AG04450 (cell line): ENCODE measurements at regions not wholly inside any gene's neighbourhood (a gene's known extent, or its start where the extent isn't known, plus 50 kb on each side); places are given as distances from the start of the nearest gene placed in this dataset.

Experiments used
- CTCF ChIA-PET: fragments of 300-600, 350-600 bp; formaldehyde crosslinking; extraction: SDS; loops from one replicate; lab custom pipeline; 2022; ENCODE audit warnings: antibody characterized with exemption, inconsistent platforms; lab: Charles Lee
- POLR2A ChIA-PET: fragments of 350-600 bp; formaldehyde crosslinking; extraction: SDS; loops from one replicate; lab custom pipeline; 2021; ENCODE audit warnings: antibody characterized with exemption, inconsistent platforms; lab: Yijun Ruan, JAX
- DNase-seq: peaks from one replicate; pipeline ENCODE4 v3.0.0-alpha.2; 2011; ENCODE audit warnings: low read depth, low spot score
- H3K27ac ChIP-seq: one replicate; pipeline ENCODE4 v1.5.1; 2012; ENCODE audit warnings: low read depth, low read length, control low read depth
- H3K27me3 ChIP-seq: one replicate; pipeline ENCODE4 v1.6.0; 2012; ENCODE audit warnings: low read length; ENCODE audit not compliant: control insufficient read depth, insufficient read depth
- H3K4me3 ChIP-seq: 2 replicates; pipeline ENCODE4 v1.5.1; 2011; ENCODE audit warnings: mild to moderate bottlenecking, low read depth, low read length, control low read depth
- H3K9me3 ChIP-seq: 2 replicates; pipeline ENCODE4 v1.5.1; 2012; ENCODE audit warnings: low read length; ENCODE audit not compliant: control insufficient read depth, insufficient read depth
- CTCF ChIP-seq: IDR thresholded peaks from 2 replicates; pipeline ENCODE4 v1.5.1; 2011; ENCODE audit warnings: low read depth, low read length, control low read depth, inconsistent platforms

GRCh38 chr12:115400011-115400410 is 716.0 kb upstream of the TBX3 start:
- TF ChIP-seq CTCF, result no peak
- Histone ChIP-seq H3K9me3 (peaks cover 7% of the 10 kb centered on the region; the same call in 1 of the 2 replicates), H3K27ac (no peak overlapping the region), H3K27me3 (no peaks in the 10 kb centered on the region), H3K4me3 (no peak overlapping the region)
- DNase-seq, result no peak
- POLR2A ChIA-PET, result no interaction called here
- CTCF ChIA-PET, result no interaction called here

GRCh38 chr12:115398311-115398781 is 714.4 kb upstream of the TBX3 start:
- ChIA-PET POLR2A (no interaction called here), CTCF (no interaction called here)

GRCh38 chr12:115396567-115396966 is 712.6 kb upstream of the TBX3 start:
- TF ChIP-seq CTCF, result no peak
- CTCF ChIA-PET, result no interaction called here
- POLR2A ChIA-PET, result no interaction called here
- H3K27me3 ChIP-seq, result no peaks in the 10 kb centered on the region
- H3K27ac ChIP-seq, result no peak overlapping the region
- no peak overlapping the region for H3K4me3 ChIP-seq
- H3K9me3 ChIP-seq, result peaks cover 4% of the 10 kb centered on the region; the same call in 1 of the 2 replicates
- no peak for DNase-seq

More at GRCh38 chr12:115398311-115398781, 714.4 kb upstream of the TBX3 start:
- no peaks in the 10 kb centered on the region for H3K27me3 ChIP-seq
- H3K9me3 ChIP-seq, result peaks cover 4% of the 10 kb centered on the region; the same call in 1 of the 2 replicates
- no peak overlapping the region for H3K27ac ChIP-seq
- no peak for TF ChIP-seq CTCF
- DNase-seq, result no peak
- no peak overlapping the region for H3K4me3 ChIP-seq

GRCh38 chr12:115394496-115395220 is 710.7 kb upstream of the TBX3 start:
- POLR2A ChIA-PET, result interaction anchor here (1.0 kb wide), 1 partner anchor 40 kb away, joined by 4 read pairs; no protein-coding TSS in a partner anchor
- CTCF ChIA-PET, result interaction anchor here (0.6 to 1.2 kb wide), 3 partner anchors 9 to 525 kb away, joined by 3 to 4 read pairs (median 3); no protein-coding TSS in a partner anchor
- no peak for DNase-seq
- no peak for TF ChIP-seq CTCF
- Histone ChIP-seq H3K4me3 (no peak overlapping the region), H3K27me3 (no peaks in the 10 kb centered on the region), H3K9me3 (peaks cover 4% of the 10 kb centered on the region; the same call in 1 of the 2 replicates), H3K27ac (peak overlapping the region; percentile 42)

GRCh38 chr12:115388139-115388538 is 704.2 kb upstream of the TBX3 start:
- ChIA-PET CTCF (no interaction called here), POLR2A (no interaction called here)
- DNase-seq, result no peak
- Histone ChIP-seq H3K9me3 (no peaks in the 10 kb centered on the region), H3K27ac (no peak overlapping the region), H3K27me3 (no peaks in the 10 kb centered on the region), H3K4me3 (no peak overlapping the region)
- TF ChIP-seq CTCF, result no peak
